ENCODE measurements at regions not wholly inside any gene's neighbourhood (a gene's known extent, or its start where the extent isn't known, plus 50 kb on each side); places are given as distances from the start of the nearest gene placed in this dataset.
"Not testable (repeated sequence)": the region's sequence is repeated elsewhere in the genome, so short reads cannot be mapped to it uniquely, and the experiment has no call there.

- no peak for TF ChIP-seq CTCF (IDR thresholded peaks at IDR 0.05)
- no peak for TF ChIP-seq ZFX (IDR thresholded peaks at IDR 0.05; ENCODE audit: borderline replicate concordance)
- H3K27ac ChIP-seq, result no peak overlapping the region
Measured at GRCh38 chr4:159926871-159927270, 824.0 kb downstream of the RAPGEF2 start.

GRCh38 chr4:159927781-159928180 lies 824.9 kb downstream of the RAPGEF2 start:
- no peak overlapping the region for H3K27ac ChIP-seq
- TF ChIP-seq ZFX (IDR thresholded peaks at IDR 0.05; ENCODE audit: borderline replicate concordance), result no peak
- TF ChIP-seq CTCF (IDR thresholded peaks at IDR 0.05), result no peak

- H3K27ac ChIP-seq, result not testable (repeated sequence)
Measured at GRCh38 chr4:159934602-159935001, 831.7 kb downstream of the RAPGEF2 start.

GRCh38 chr4:159937595-159937994 lies 834.7 kb downstream of the RAPGEF2 start:
- no peak overlapping the region for H3K27ac ChIP-seq
- TF ChIP-seq CTCF (IDR thresholded peaks at IDR 0.05) (no peak), ZFX (IDR thresholded peaks at IDR 0.05; ENCODE audit: borderline replicate concordance) (no peak)

GRCh38 chr4:159939681-159940080 lies 836.8 kb downstream of the RAPGEF2 start:
- not testable (repeated sequence) for H3K27ac ChIP-seq

- H3K27ac ChIP-seq, result no peak overlapping the region
- TF ChIP-seq ZFX (IDR thresholded peaks at IDR 0.05; ENCODE audit: borderline replicate concordance), result no peak
- no peak for TF ChIP-seq CTCF (IDR thresholded peaks at IDR 0.05)
Measured at GRCh38 chr4:159941076-159941475, 838.2 kb downstream of the RAPGEF2 start.

GRCh38 chr4:159944477-159944876 lies 841.6 kb downstream of the RAPGEF2 start:
- no peak for TF ChIP-seq CTCF (IDR thresholded peaks at IDR 0.05)
- no peak for TF ChIP-seq ZFX (IDR thresholded peaks at IDR 0.05; ENCODE audit: borderline replicate concordance)
- no peak overlapping the region for H3K27ac ChIP-seq

GRCh38 chr4:159946983-159947615 lies 844.2 kb downstream of the RAPGEF2 start:
- TF ChIP-seq ZFX (IDR thresholded peaks at IDR 0.05; ENCODE audit: borderline replicate concordance), result no peak
- TF ChIP-seq CTCF (IDR thresholded peaks at IDR 0.05), result peak; percentile 90
- H3K27ac ChIP-seq, result no peak overlapping the region

Measured in 22Rv1 (cell line).